HG03571 (cell line): ENCODE measurements at regions not wholly inside any gene's neighbourhood (a gene's known extent, or its start where the extent isn't known, plus 50 kb on each side); places are given as distances from the start of the nearest gene placed in this dataset.

Experiments used
- ATAC-seq: cut with Tn5 transposase; IDR thresholded peaks from one replicate; pipeline ENCODE4 v1.9.1; 2021; ENCODE audit not compliant: unreplicated experiment

DNA sequence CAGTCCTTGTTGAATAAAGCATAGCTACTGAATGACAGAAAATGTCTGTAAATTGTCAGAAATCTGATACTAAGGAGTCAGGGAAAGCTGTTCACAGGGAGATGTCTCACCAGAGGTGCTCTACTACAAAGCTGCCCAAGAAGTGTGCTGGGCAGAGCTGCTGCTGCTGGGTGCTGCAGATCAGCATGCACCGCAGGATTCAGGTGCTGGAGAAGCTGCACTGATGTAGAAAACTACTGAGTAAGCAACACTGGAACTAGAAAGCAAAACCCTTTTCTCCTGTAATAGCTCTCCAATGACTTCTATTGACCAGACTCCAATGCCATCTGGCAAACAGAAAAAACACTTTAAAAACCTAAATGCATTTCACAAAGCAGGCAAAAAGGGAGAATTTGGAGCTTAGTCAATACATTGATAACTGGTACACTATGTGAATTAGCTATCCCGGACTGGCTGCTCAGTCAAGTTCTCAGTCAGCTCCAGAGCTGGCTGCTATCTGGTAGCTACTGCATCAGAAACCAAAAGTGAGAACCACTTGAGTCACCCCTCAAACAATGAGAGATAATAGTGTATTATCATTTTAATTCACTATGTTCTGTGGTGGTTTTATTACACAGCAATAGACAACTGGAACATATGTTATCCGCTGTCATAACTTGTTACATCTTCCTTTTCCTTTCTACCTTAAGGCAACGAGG lies 493.1 kb downstream of the CPS1 start:
- ATAC-seq = no peak

DNA sequence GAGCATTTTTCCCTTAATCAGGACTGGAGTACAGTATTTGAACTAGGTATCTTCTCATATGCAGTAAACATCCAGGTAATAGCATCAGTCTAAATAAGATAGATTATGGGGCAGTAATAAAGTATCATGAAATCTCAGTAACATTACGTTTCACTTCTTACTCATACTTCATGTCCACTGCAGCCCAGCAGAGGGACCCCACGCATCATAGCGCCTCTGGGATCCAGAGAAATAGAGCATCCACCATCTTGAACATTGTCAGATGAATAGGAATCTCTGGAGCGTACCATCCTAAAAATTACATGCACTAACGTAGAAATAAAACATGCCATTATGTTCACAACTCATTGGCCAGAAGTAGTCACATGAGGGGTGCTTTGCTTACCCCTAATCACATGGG lies 499.0 kb downstream of the CPS1 start:
- ATAC-seq = no peak

DNA sequence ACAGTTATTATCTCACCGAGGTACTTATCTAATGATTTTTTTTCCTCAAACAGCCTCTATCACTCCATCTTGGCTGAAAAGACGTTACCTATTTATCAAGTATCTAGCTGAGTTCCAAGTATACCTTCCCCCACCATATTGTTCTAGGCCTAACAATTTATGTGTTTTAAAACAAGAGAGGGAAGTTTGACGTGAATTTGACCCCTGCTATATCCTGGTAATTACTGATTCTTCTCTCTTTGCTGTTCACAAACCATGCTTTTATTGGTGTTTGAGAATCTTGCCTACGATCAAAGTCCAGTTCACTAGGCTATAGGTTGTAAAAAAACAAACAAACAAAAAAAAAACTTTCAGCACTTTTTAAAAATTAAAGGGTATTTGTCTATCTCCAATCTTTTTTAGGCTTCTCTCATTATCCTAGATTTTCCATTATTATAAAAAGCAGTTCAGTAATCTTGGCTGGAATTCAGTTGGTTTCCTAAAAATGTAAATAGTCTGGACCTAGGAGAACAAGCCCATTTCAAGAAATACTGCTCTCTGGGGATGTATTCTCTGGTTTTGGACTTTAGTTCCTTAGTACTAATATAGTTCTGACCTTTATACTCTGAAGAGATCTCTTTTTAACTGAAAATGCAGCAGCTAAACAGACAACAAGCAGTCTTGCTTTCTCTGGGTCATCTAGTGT lies 505.4 kb downstream of the CPS1 start:
- ATAC-seq = no peak

DNA sequence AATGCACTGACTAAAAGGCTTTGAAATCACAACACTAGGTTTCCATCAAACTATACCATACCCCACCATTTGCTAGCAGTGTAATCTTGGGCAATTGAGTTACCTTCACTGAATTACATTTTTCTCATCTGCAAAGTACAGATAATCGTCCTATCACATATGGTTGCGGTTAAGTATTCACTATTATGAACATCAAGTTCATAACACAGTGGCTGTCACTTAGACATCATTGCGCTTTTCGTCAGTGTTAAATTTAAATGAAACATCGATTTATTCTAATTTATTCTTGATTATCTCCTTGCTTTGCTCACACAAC lies 505.9 kb downstream of the CPS1 start:
- no peak for ATAC-seq

- ATAC-seq = no peak
These were observed 510.6 kb downstream of the CPS1 start for GRCh38 chr2:211067029-211067428.

GRCh38 chr2:211068108-211068780 lies 511.8 kb downstream of the CPS1 start:
- no peak for ATAC-seq

DNA sequence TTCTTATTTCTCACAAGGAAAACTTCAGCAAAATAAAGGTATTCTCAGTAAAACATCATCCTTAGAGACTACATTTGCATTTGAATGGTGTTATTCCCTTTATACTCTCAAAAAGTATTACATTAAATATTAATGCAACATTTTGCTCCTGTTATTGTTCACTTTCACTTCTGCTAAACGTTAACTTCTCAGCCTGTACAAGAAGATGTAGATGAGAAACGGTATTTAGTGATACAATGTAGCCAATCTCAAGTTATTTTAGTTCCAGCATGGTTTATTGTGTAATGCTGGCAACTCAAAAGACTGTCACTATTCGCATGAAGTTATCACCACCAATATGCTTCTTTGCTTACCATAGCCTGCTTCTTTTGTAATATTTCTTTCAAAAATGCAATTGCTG lies 514.1 kb downstream of the CPS1 start:
- peak; percentile 51 for ATAC-seq

GRCh38 chr2:211077216-211077767 lies 520.9 kb downstream of the CPS1 start:
- no peak for ATAC-seq

DNA sequence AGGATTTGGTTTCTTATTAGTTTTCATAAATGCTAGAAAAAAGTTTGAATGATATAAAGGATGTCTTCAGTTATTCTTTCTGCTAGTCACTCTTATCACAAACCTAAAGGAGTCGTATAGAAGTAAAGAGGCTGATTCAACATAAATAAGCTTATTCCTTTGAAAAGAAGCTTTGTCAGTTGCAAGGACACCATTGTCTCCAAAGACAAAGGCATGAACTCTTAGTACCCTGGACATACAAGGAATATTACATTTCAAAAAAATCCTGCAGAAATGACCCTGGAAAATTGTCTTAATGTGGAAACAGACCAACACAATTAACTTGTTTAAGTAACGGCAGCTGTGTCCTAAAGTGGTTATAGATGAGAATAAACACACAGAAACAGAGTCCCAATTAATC lies 528.0 kb downstream of the CPS1 start:
- ATAC-seq = no peak

- ATAC-seq = peak; percentile 51
These were observed 528.8 kb downstream of the CPS1 start for GRCh38 chr2:211085056-211085680.

- no peak for ATAC-seq
These were observed 529.6 kb downstream of the CPS1 start for GRCh38 chr2:211086049-211086448.

DNA sequence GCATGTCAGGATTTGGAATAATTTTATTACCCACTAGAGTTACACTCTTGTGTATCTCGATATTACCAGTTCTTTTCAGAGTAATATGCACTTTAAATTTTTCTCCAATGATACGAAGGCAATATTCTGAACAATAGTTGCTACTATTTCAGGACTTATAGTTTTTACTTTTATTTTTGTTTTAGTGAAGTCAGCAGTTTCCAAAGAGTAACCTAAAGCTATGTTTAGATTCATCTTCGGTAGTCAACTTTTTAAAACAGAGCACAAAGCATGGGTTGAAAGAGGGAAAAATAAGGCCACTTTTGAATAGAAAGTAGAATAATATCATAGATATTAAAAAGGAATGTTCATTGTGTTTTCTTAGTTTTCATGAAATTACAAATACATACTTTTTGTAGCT lies 532.7 kb downstream of the CPS1 start:
- no peak for ATAC-seq

GRCh38 chr2:211093743-211094303 lies 537.4 kb downstream of the CPS1 start:
- ATAC-seq = no peak

DNA sequence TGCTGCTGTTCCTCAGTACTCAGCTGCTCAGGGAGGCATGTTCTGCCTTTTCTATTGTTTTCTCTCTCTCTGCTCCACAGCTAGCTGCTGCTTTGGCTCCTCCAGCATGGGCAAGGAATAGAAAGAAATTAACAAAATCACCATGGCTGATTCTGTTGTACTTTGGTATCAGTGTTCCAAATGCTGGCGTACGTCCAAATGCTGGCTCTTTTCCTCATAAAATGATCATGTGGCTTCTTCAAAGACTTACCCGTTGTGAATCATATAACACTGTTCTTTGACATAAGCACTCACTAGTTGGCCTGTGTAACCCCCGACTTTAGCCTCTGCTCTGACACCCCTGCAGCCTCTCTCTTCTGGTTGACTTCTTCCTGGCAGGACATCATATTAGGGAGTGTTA lies 547.6 kb downstream of the CPS1 start:
- ATAC-seq = no peak

DNA sequence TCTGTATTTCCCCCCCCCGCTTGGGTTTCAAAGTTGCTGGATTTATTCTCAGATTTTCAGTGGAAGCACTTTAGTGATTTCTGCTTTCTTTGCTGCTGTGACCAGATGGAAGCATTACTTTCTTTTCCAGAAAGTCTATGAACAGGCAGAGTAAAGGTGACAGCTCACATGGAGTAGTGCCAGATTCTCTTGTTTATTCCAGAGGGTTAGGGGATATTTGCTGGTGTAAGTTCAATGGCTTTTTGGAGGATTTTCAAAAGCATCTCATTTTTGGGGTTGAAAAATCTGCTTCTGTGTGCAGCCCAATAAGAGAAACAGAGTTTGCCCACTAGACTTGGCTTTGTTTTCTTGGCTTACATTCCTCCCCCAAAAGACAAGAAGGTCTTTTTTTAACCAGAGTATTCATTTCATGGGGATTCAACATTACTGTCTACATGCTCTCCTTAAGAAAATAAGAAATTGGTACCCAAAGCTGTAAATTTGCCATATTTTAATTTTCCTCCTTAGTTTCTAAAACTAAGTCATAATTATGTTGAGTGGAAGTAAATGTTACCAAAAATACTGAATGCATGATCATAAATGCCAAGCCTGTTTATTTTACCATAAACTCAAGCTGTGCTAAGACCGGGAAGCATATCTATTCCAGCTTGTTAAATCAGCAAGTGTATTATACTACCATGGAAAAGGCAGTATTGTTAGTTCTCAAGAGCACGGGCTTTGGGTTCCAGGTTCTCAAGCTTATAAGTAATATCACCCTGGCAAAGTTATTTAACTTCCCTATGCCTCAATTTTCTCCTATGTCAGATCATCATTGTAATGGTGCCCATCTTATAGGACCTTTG lies 557.2 kb downstream of the CPS1 start:
- no peak for ATAC-seq

DNA sequence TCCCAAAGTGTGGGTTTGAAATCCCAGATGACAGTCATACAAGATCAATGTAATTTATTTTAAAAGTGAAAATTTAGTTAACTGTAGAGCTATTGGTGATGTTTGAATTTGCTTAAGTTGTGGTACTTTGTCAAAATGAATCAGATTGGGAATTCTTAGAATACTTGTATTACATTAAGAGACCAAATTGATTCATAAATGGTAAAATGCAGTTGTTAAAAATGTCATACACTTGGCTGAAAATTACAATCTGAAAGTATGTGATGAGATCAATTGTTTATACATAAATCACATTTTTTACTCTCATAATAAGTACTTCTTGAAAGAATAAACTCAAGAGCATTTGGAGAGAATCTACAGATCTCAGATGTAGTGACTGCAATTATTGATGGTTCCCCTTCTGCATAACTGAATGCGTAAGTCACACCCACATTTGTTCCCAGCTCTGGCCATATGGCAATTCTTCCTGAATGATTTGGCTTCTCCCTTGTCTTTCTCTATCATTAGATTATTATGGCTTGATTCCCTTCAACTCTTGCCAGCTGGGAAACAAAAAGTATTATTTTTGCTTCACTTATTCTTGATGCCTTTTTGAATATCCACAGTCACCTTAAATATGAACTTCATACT lies 558.5 kb downstream of the CPS1 start:
- no peak for ATAC-seq

GRCh38 chr2:211117026-211117425 lies 560.6 kb downstream of the CPS1 start:
- no peak for ATAC-seq

- no peak for ATAC-seq
These were observed 569.9 kb downstream of the CPS1 start for GRCh38 chr2:211126256-211126655.

GRCh38 chr2:211127501-211127900 lies 571.1 kb downstream of the CPS1 start:
- no peak for ATAC-seq

- ATAC-seq = no peak
These were observed 571.9 kb downstream of the CPS1 start for GRCh38 chr2:211128287-211128686.
